ENCODE measurements at regions not wholly inside any gene's neighbourhood (a gene's known extent, or its start where the extent isn't known, plus 50 kb on each side); places are given as distances from the start of the nearest gene placed in this dataset.

- no peak for DNase-seq
Observed at GRCh38 chr1:39109644-39110043, 83.5 kb downstream of the NDUFS5 start.

- DNase-seq, result no peak
Observed at GRCh38 chr1:39110325-39110851, 84.2 kb downstream of the NDUFS5 start.

- no peak for DNase-seq
Observed at GRCh38 chr1:39110882-39111281, 84.7 kb downstream of the NDUFS5 start.

- DNase-seq, result no peak
Observed at GRCh38 chr1:39113109-39113743, 87.1 kb downstream of the NDUFS5 start.

- no peak for DNase-seq
Observed at GRCh38 chr1:39115271-39116110, 89.0 kb upstream of the MACF1 start.

GRCh38 chr1:39116116-39116607 lies 88.3 kb upstream of the MACF1 start:
- no peak for DNase-seq

GRCh38 chr1:39116860-39117728 lies 87.4 kb upstream of the MACF1 start:
- no peak for DNase-seq

GRCh38 chr1:39117899-39118450 lies 86.5 kb upstream of the MACF1 start:
- no peak for DNase-seq

- DNase-seq, result no peak
Observed at GRCh38 chr1:39122056-39122455, 82.4 kb upstream of the MACF1 start.

GRCh38 chr1:39124282-39124681 lies 80.2 kb upstream of the MACF1 start:
- no peak for DNase-seq

- no peak for DNase-seq
Observed at GRCh38 chr1:39127513-39127912, 77.0 kb upstream of the MACF1 start.

GRCh38 chr1:39128126-39128525 lies 76.4 kb upstream of the MACF1 start:
- DNase-seq, result no peak

- no peak for DNase-seq
Observed at GRCh38 chr1:39128959-39129358, 75.5 kb upstream of the MACF1 start.

GRCh38 chr1:39129514-39129913 lies 75.0 kb upstream of the MACF1 start:
- DNase-seq, result no peak

- DNase-seq, result no peak
Observed at GRCh38 chr1:39130325-39130724, 74.2 kb upstream of the MACF1 start.

GRCh38 chr1:39131940-39132339 lies 72.6 kb upstream of the MACF1 start:
- DNase-seq, result no peak

- DNase-seq, result no peak
Observed at GRCh38 chr1:39132505-39133339, 71.8 kb upstream of the MACF1 start.

GRCh38 chr1:39133340-39133684 lies 71.2 kb upstream of the MACF1 start:
- no peak for DNase-seq

- DNase-seq, result no peak
Observed at GRCh38 chr1:39134768-39135333, 69.6 kb upstream of the MACF1 start.

GRCh38 chr1:39136638-39137037 lies 67.9 kb upstream of the MACF1 start:
- no peak for DNase-seq

GRCh38 chr1:39139723-39140360 lies 64.7 kb upstream of the MACF1 start:
- DNase-seq, result no peak

All from CD4-positive, alpha-beta T cell treated with Interleukin-10 for 1 hour (primary cell).